HCT116 (cell line): ENCODE measurements at regions not wholly inside any gene's neighbourhood (a gene's known extent, or its start where the extent isn't known, plus 50 kb on each side); places are given as distances from the start of the nearest gene placed in this dataset.

Experiments used
- ATAC-seq: fragments of 200-7000 bp; cut with Tn5 transposase; 2 replicates; pipeline ENCODE4 v1.9.1; 2020; ENCODE audit warnings: mild to moderate bottlenecking, moderate library complexity
- BruUV-seq: library from RNA; stranded (reverse); fragments of 400-500 nt; replicated peaks from 2 replicates; lab custom pipeline; 2021; lab: Mats Ljungman, UMichigan
- CTCF ChIA-PET: fragments of 300-600 bp; sonication (Branson Sonifier 250); formaldehyde crosslinking; loops from one replicate; lab custom pipeline; 2021; ENCODE audit warnings: antibody characterized with exemption; lab: Charles Lee
- POLR2A ChIA-PET: fragments of 300-600, 350-600 bp; sonication (Branson Sonifier 250); formaldehyde crosslinking; loops from one replicate; lab custom pipeline; 2021; ENCODE audit warnings: antibody characterized with exemption; lab: Charles Lee
- RAD21 ChIA-PET, 2 experiments: fragments of 300-600 bp; sonication (Branson Sonifier 250); formaldehyde crosslinking; loops; one replicate each; lab custom pipeline; 2023; ENCODE audit warnings: low total read pairs in 2 of 2; ENCODE audit not compliant: uncharacterized antibody in 2 of 2, unreplicated experiment in 2 of 2, low non-redundant PET in 1 of 2; lab: Charles Lee
- DNase-seq: peaks from one replicate; pipeline ENCODE4 v3.0.0-alpha.2; 2010; ENCODE audit warnings: low read depth, low spot score
- H2AFZ ChIP-seq: fragments of 200-600 bp; shearing (Covaris generic), sonication (generic); 2 replicates; pipeline ENCODE4 v1.6.1; 2017; ENCODE audit warnings: low read depth, mixed run types, mixed read lengths, antibody characterized with exemption, low read length; ENCODE audit not compliant: poor library complexity, severe bottlenecking
- H3K27ac ChIP-seq: 2 replicates; pipeline ENCODE4 v1.5.1; 2012; ENCODE audit warnings: low read depth, low read length
- H3K27me3 ChIP-seq: fragments of 200-600 bp; sonication (generic); 2 replicates; pipeline ENCODE4 v1.6.1; 2016; ENCODE audit warnings: mixed run types, low read length, mixed read lengths; ENCODE audit not compliant: insufficient read depth
- H3K36me3 ChIP-seq, 2 experiments: fragments of 200-500 bp in 1 of 2; fragments of 200-600 bp in 1 of 2; sonication (Bioruptor generic) in 1 of 2; sonication (generic) in 1 of 2; 2 replicates each; pipeline versions ENCODE4 v1.5.1 to v1.6.1; 2014 to 2016; ENCODE audit warnings: low read length in 2 of 2, inconsistent platforms in 1 of 2, mixed read lengths in 1 of 2, mixed run types in 1 of 2; ENCODE audit not compliant: insufficient read depth in 2 of 2, control insufficient read depth in 1 of 2
- H3K4me1 ChIP-seq, 2 experiments: fragments of 200-600 bp in 1 of 2; sonication (generic) in 1 of 2; 2 replicates each; pipeline versions ENCODE4 v1.5.1 to v1.6.1; 2012 to 2017; ENCODE audit warnings: low read length in 2 of 2, inconsistent platforms in 1 of 2, mild to moderate bottlenecking in 1 of 2, mixed read lengths in 1 of 2, mixed run types in 1 of 2, moderate library complexity in 1 of 2; ENCODE audit not compliant: insufficient read depth in 2 of 2, control insufficient read depth in 1 of 2
- H3K4me2 ChIP-seq: fragments of 200-600 bp; sonication (generic); 2 replicates; pipeline ENCODE4 v1.6.1; 2017; ENCODE audit warnings: mixed run types, low read length, mixed read lengths
- H3K4me3 ChIP-seq, 2 experiments: fragments of 200-600 bp in 1 of 2; sonication (generic) in 1 of 2; replicated peaks in 1 of 2; 2 replicates each; pipeline ENCODE4 v1.5.1; 2011 to 2016; ENCODE audit warnings: low read length in 2 of 2, control low read depth in 1 of 2, low read depth in 1 of 2, mild to moderate bottlenecking in 1 of 2, mixed read lengths in 1 of 2, mixed run types in 1 of 2
- H3K79me2 ChIP-seq: fragments of 200-600 bp; sonication (generic); 2 replicates; pipeline ENCODE4 v1.6.1; 2017; ENCODE audit warnings: mild to moderate bottlenecking, mixed run types, low read length, moderate library complexity, mixed read lengths; ENCODE audit not compliant: insufficient read depth
- H3K9ac ChIP-seq: fragments of 200-600 bp; sonication (generic); 2 replicates; pipeline ENCODE4 v1.6.1; 2016; ENCODE audit warnings: low read length, mixed read lengths
- H3K9me2 ChIP-seq: fragments of 200-600 bp; sonication (generic), shearing (Covaris generic); 2 replicates; pipeline ENCODE4 v1.6.1; 2017; ENCODE audit warnings: mixed run types, mild to moderate bottlenecking, moderate library complexity; ENCODE audit not compliant: insufficient read depth
- H3K9me3 ChIP-seq, 2 experiments: fragments of 200-500 bp in 1 of 2; fragments of 200-600 bp in 1 of 2; sonication (Bioruptor generic) in 1 of 2; sonication (generic) in 1 of 2; 2 replicates each; pipeline ENCODE4 v1.6.1; 2014 to 2017; ENCODE audit warnings: low read length in 2 of 2, mixed read lengths in 2 of 2, inconsistent platforms in 1 of 2, low read depth in 1 of 2, mild to moderate bottlenecking in 1 of 2, mixed run types in 1 of 2, moderate library complexity in 1 of 2; ENCODE audit not compliant: control insufficient read depth in 1 of 2, insufficient read depth in 1 of 2
- H4K20me1 ChIP-seq: fragments of 200-600 bp; sonication (generic), shearing (Covaris generic); 2 replicates; pipeline ENCODE4 v1.6.1; 2017; ENCODE audit warnings: mixed run types, mild to moderate bottlenecking, moderate library complexity; ENCODE audit not compliant: insufficient read depth
- CBX3 ChIP-seq: IDR thresholded peaks from 2 replicates; pipeline ENCODE4 v1.6.1; 2012; ENCODE audit warnings: low read depth
- CEBPB ChIP-seq: IDR thresholded peaks from 2 replicates; pipeline ENCODE4 v1.6.1; 2012; ENCODE audit warnings: low read depth
- CTCF ChIP-seq, 3 experiments: fragments of 200-600 bp in 1 of 3; sonication (generic) in 1 of 3; IDR thresholded peaks in 2 of 3; conservative IDR thresholded peaks in 1 of 3; 2 replicates each; pipeline ENCODE4 v1.5.1; 2012 to 2017; ENCODE audit warnings: low read depth in 2 of 3, low read length in 2 of 3, antibody characterized with exemption in 1 of 3, borderline replicate concordance in 1 of 3, control low read depth in 1 of 3, mild to moderate bottlenecking in 1 of 3, mixed read lengths in 1 of 3, mixed run types in 1 of 3, moderate library complexity in 1 of 3; ENCODE audit not compliant: insufficient read depth in 1 of 3
- EZH2 ChIP-seq: fragments of 200-600 bp; sonication (generic); IDR thresholded peaks from 2 replicates; pipeline ENCODE4 v1.6.1; 2017; ENCODE audit warnings: antibody characterized with exemption, mixed run types
- JUND ChIP-seq: IDR thresholded peaks from 2 replicates; pipeline ENCODE4 v1.6.1; 2012
- POLR2A ChIP-seq: IDR thresholded peaks from 2 replicates; pipeline ENCODE4 v1.7.0; 2011; ENCODE audit warnings: borderline replicate concordance; ENCODE audit not compliant: insufficient read depth, insufficient read length; ENCODE audit errors: extremely low read depth
- POLR2AphosphoS5 ChIP-seq: IDR thresholded peaks from 2 replicates; pipeline ENCODE4 v1.6.1; 2011; ENCODE audit warnings: mild to moderate bottlenecking, low read depth, low read length, moderate library complexity
- RAD21 ChIP-seq: IDR thresholded peaks from 2 replicates; pipeline ENCODE4 v1.6.1; 2012; ENCODE audit warnings: low read depth, mild to moderate bottlenecking
- SIN3A ChIP-seq: IDR thresholded peaks from 2 replicates; pipeline ENCODE4 v1.6.1; 2012; ENCODE audit warnings: low read depth
- SP1 ChIP-seq: IDR thresholded peaks from 2 replicates; pipeline ENCODE4 v1.6.1; 2012; ENCODE audit warnings: low read depth
- SRF ChIP-seq: IDR thresholded peaks from 2 replicates; pipeline ENCODE4 v1.6.1; 2012; ENCODE audit warnings: low read depth
- YY1 ChIP-seq: IDR thresholded peaks from 2 replicates; pipeline ENCODE4 v1.6.1; 2011; ENCODE audit warnings: low read length, low read depth, moderate library complexity, mild to moderate bottlenecking; ENCODE audit not compliant: insufficient replicate concordance; ENCODE audit errors: extremely low read depth
- ZBTB33 ChIP-seq: IDR thresholded peaks from 2 replicates; pipeline ENCODE4 v1.6.1; 2011; ENCODE audit warnings: mild to moderate bottlenecking, low read length, moderate library complexity; ENCODE audit not compliant: insufficient replicate concordance; ENCODE audit errors: extremely low read depth
- ZFX ChIP-seq: fragments of 450-650 bp; IDR thresholded peaks from 2 replicates; pipeline ENCODE4 v1.6.1; 2017
- intact Hi-C: fragments of 100-400 bp; cut with micrococcal nuclease; formaldehyde crosslinking; loops from 2 replicates; pipeline ENCODE4 v1.10.0; 2022

- intact Hi-C loops, result no loop called here
- ATAC-seq, result no peak
- no TSS peak for BruUV-seq
These were observed 1002.3 kb downstream of the FLRT2 start for GRCh38 chr14:86532219-86532618.

More at GRCh38 chr14:86532219-86532618, 1002.3 kb downstream of the FLRT2 start:
- TF ChIP-seq JUND, result no peak
- no peak for TF ChIP-seq ZBTB33
- TF ChIP-seq CTCF (IDR thresholded peaks at IDR 0.05 in 2 of 3, conservative IDR thresholded peaks at IDR 0.05 in 1 of 3; ENCODE audit: borderline replicate concordance in 1 of 3, insufficient read depth in 1 of 3, low read depth in 2 of 3, low read length in 2 of 3), result no peak
- no peak for TF ChIP-seq SIN3A
- no peak for TF ChIP-seq YY1
- no peak for TF ChIP-seq ZFX
- no peak for TF ChIP-seq RAD21
- TF ChIP-seq SP1, result no peak
- no peak for TF ChIP-seq EZH2
- TF ChIP-seq SRF, result no peak
- TF ChIP-seq POLR2A, result no peak
- TF ChIP-seq POLR2AphosphoS5, result no peak
- TF ChIP-seq CBX3, result no peak
- TF ChIP-seq CEBPB, result no peak
- Histone ChIP-seq H3K9me3 (peaks cover 5 to 27% of the 10 kb centered on the region in 2 experiments; a peak in 2 of 4 replicates), H3K4me3 (no peak overlapping the region), H3K4me1 (no peaks in the 10 kb centered on the region), H3K79me2 (no peaks in the 10 kb centered on the region), H3K27ac (no peak overlapping the region), H3K9me2 (no peaks in the 10 kb centered on the region), H3K9ac (no peak overlapping the region), H3K4me2 (no peak overlapping the region), H4K20me1 (no peaks in the 10 kb centered on the region), H3K27me3 (no peaks in the 10 kb centered on the region), H3K36me3 (no peaks in the 10 kb centered on the region), H2AFZ (no peak overlapping the region)
- ChIA-PET RAD21 (no interaction called here), CTCF (no interaction called here), POLR2A (no interaction called here)
- DNase-seq, result no peak
